PC-3 (cell line): ENCODE measurements at regions not wholly inside any gene's neighbourhood (a gene's known extent, or its start where the extent isn't known, plus 50 kb on each side); places are given as distances from the start of the nearest gene placed in this dataset.

ENCODE experiments used
- ATAC-seq: fragments of 200-7000 bp; cut with Tn5 transposase; 2 replicates; pipeline ENCODE4 v1.9.1; 2020; ENCODE audit warnings: mild to moderate bottlenecking, moderate library complexity
- BruUV-seq: library from RNA; stranded (reverse); fragments of 400-500 nt; replicated peaks from 2 replicates; lab custom pipeline; 2021; lab: Mats Ljungman, UMichigan
- CTCF ChIA-PET: fragments of 300-600 bp; sonication (Branson Sonifier 250); formaldehyde crosslinking; loops from one replicate; lab custom pipeline; 2022; ENCODE audit warnings: antibody characterized with exemption; lab: Charles Lee
- POLR2A ChIA-PET: fragments of 300-600 bp; sonication (Branson Sonifier 250); formaldehyde crosslinking; loops from one replicate; lab custom pipeline; 2022; ENCODE audit warnings: antibody characterized with exemption; ENCODE audit not compliant: unreplicated experiment; lab: Charles Lee
- DNase-seq: peaks from one replicate; pipeline ENCODE4 v3.0.0-alpha.2; 2015
- H2AFZ ChIP-seq: fragments of 300-600 bp; sonication (generic); 2 replicates; pipeline ENCODE4 v1.6.0; 2016; ENCODE audit warnings: antibody characterized with exemption, low read length
- H3F3A ChIP-seq: fragments of 300-600 bp; sonication (generic); one replicate; pipeline ENCODE4 v1.6.0; 2017; ENCODE audit warnings: antibody characterized with exemption, low read length, control low read depth, mild to moderate bottlenecking; ENCODE audit not compliant: unreplicated experiment
- H3K27ac ChIP-seq: fragments of 300-600 bp; sonication (generic); 2 replicates; pipeline ENCODE4 v1.5.1; 2016; ENCODE audit warnings: mild to moderate bottlenecking, low read length
- H3K27me3 ChIP-seq: fragments of 300-600 bp; sonication (generic); 2 replicates; pipeline ENCODE4 v1.6.1; 2016; ENCODE audit warnings: low read length, mixed read lengths
- H3K36me3 ChIP-seq: fragments of 300-600 bp; sonication (generic); 2 replicates; pipeline ENCODE4 v1.6.1; 2016; ENCODE audit warnings: low read depth, mixed run types, low read length, mixed read lengths
- H3K4me1 ChIP-seq: fragments of 300-600 bp; sonication (generic); 2 replicates; pipeline ENCODE4 v1.5.1; 2016; ENCODE audit warnings: low read length; ENCODE audit not compliant: insufficient read depth
- H3K4me2 ChIP-seq: fragments of 300-600 bp; sonication (generic); 2 replicates; pipeline ENCODE4 v1.6.0; 2016; ENCODE audit warnings: low read length
- H3K4me3 ChIP-seq: fragments of 300-600 bp; sonication (generic); 2 replicates; pipeline ENCODE4 v1.5.1; 2016; ENCODE audit warnings: mild to moderate bottlenecking, low read length, mixed read lengths
- H3K79me2 ChIP-seq: fragments of 300-600 bp; sonication (generic); 2 replicates; pipeline ENCODE4 v1.6.1; 2017; ENCODE audit warnings: low read length, mixed read lengths
- H3K9ac ChIP-seq: fragments of 300-600 bp; sonication (generic); 2 replicates; pipeline ENCODE4 v1.6.0; 2016; ENCODE audit warnings: mild to moderate bottlenecking, low read length
- H3K9me2 ChIP-seq: fragments of 300-600 bp; sonication (generic); replicated peaks from 2 replicates; pipeline ENCODE4 v1.6.1; 2016; ENCODE audit warnings: mixed run types, low read length, mixed read lengths
- H3K9me3 ChIP-seq: fragments of 300-600 bp; sonication (generic); 2 replicates; pipeline ENCODE4 v1.6.1; 2016; ENCODE audit warnings: low read length, mixed read lengths
- H4K20me1 ChIP-seq: fragments of 300-600 bp; sonication (generic); 2 replicates; pipeline ENCODE4 v1.6.1; 2016; ENCODE audit warnings: low read length, mixed read lengths
- EZH2 ChIP-seq: fragments of 300-600 bp; sonication (generic); IDR thresholded peaks from one replicate; pipeline ENCODE4 v1.6.1; 2017; ENCODE audit warnings: antibody characterized with exemption, mild to moderate bottlenecking, low read length; ENCODE audit not compliant: unreplicated experiment
- EZH2phosphoT487 ChIP-seq: fragments of 300-600 bp; sonication (generic); IDR thresholded peaks from 2 replicates; pipeline ENCODE4 v1.6.1; 2018; ENCODE audit warnings: mild to moderate bottlenecking, antibody characterized with exemption, low read length, borderline replicate concordance
- intact Hi-C: fragments of 100-400 bp; cut with micrococcal nuclease; formaldehyde crosslinking; loops from 2 replicates; pipeline ENCODE4 v1.9.0; 2023
- TF ChIP-seq, protein P1 (sequence below): fragments of 300-600 bp; sonication (generic); conservative IDR thresholded peaks from 2 replicates; pipeline ENCODE4 v1.5.1; 2017; ENCODE audit warnings: antibody characterized with exemption, low read depth, mild to moderate bottlenecking, low read length

DNA sequence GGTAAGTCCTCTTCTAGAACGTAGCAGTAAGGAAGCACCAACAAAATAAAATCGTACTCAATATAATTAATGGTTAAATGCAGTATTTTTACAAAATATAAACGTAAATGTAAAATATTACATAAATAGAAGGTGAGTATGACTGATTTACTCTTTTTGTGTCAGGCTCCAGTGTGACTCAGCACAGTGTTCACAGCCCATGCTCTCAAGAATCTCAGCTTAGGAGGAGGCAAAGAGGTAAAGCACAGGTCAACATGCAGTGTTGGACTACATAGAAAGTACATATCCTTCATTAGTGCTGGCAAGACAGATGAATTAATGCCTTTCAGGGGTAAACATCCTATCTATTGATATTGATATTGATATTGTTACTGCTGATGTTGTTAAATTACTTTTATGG, 2050.6 kb upstream of the RAG2 start:
- Histone ChIP-seq H3K27me3 (no peaks in the 10 kb centered on the region), H3K4me1 (0 out of 2 replicates have a peak, but pooled peaks cover 12% of the 10 kb centered on the region), H3K9me3 (no peaks in the 10 kb centered on the region), H2AFZ (no peak overlapping the region), H3K79me2 (no peaks in the 10 kb centered on the region), H3K9me2 (no peaks in the 10 kb centered on the region), H3K36me3 (no peaks in the 10 kb centered on the region), H3K4me2 (no peak overlapping the region), H3K27ac (no peak overlapping the region), H3F3A (no peaks in the 10 kb centered on the region), H3K4me3 (no peak overlapping the region), H3K9ac (no peak overlapping the region), H4K20me1 (no peaks in the 10 kb centered on the region)
- peak; percentile 13 for DNase-seq
- no TSS peak for BruUV-seq
- intact Hi-C loops: no loop called here
- CTCF ChIA-PET: no interaction called here
- TF ChIP-seq, protein P1, sequence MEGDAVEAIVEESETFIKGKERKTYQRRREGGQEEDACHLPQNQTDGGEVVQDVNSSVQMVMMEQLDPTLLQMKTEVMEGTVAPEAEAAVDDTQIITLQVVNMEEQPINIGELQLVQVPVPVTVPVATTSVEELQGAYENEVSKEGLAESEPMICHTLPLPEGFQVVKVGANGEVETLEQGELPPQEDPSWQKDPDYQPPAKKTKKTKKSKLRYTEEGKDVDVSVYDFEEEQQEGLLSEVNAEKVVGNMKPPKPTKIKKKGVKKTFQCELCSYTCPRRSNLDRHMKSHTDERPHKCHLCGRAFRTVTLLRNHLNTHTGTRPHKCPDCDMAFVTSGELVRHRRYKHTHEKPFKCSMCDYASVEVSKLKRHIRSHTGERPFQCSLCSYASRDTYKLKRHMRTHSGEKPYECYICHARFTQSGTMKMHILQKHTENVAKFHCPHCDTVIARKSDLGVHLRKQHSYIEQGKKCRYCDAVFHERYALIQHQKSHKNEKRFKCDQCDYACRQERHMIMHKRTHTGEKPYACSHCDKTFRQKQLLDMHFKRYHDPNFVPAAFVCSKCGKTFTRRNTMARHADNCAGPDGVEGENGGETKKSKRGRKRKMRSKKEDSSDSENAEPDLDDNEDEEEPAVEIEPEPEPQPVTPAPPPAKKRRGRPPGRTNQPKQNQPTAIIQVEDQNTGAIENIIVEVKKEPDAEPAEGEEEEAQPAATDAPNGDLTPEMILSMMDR: no peak
- TF ChIP-seq EZH2 (no peak), EZH2phosphoT487 (no peak)
- POLR2A ChIA-PET: no interaction called here
- no peak for ATAC-seq

DNA sequence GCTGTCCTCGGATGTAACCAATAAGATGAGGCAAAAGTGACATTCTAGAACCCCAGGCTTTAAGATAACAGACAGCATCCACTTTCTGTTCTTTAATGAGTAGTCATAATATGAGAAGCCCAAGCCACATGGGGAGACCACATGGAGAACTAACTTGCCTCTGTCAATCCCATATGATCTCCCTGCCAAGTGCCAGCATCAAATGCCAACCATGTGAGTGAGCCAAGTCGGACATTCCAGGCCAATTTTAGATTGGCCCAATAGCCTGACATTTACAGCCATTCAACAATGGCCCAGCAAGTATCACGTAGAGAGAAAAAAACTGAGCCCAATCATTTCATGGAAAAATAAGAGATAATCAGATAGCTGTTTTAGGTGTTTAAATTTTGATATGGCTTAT, 2048.3 kb upstream of the RAG2 start:
- no TSS peak for BruUV-seq
- H3K4me3 ChIP-seq: no peak overlapping the region
- H3K9ac ChIP-seq: no peak overlapping the region
- ChIA-PET CTCF (no interaction called here), POLR2A (no interaction called here)
- H3K27me3 ChIP-seq: no peaks in the 10 kb centered on the region
- H2AFZ ChIP-seq: no peak overlapping the region
- TF ChIP-seq, protein P1: no peak
- TF ChIP-seq EZH2phosphoT487 (no peak), EZH2 (no peak)
- ATAC-seq (no peak), DNase-seq (no peak)
- H3K79me2 ChIP-seq: no peaks in the 10 kb centered on the region
- no peaks in the 10 kb centered on the region for H3F3A ChIP-seq
- no peak overlapping the region for H3K27ac ChIP-seq
- no peaks in the 10 kb centered on the region for H3K9me2 ChIP-seq
- 0 out of 2 replicates have a peak, but pooled peaks cover 12% of the 10 kb centered on the region for H3K4me1 ChIP-seq
- intact Hi-C loops: no loop called here
- H3K9me3 ChIP-seq: no peaks in the 10 kb centered on the region
- H3K4me2 ChIP-seq: no peak overlapping the region
- no peaks in the 10 kb centered on the region for H4K20me1 ChIP-seq
- no peaks in the 10 kb centered on the region for H3K36me3 ChIP-seq

DNA sequence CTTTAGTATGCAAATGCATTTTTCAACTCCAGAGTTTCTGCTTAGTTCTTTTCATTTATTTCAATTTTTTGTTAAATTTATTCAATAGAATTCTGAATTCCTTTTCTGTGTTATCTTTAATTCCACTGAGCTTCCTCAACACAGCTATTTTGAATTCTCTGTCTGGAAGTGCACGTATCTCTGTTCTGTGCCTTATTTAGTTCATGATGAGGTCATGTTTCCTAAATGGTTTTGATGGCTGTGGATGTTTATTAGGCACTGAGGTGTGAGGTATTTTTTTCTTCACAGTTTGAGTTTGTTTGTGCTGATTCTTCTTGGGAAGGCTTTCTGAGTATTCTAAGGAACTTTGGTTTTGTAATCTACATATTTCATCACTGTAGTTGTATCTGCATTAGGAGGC, 2042.8 kb upstream of the RAG2 start:
- no peak overlapping the region for H3K9ac ChIP-seq
- no peaks in the 10 kb centered on the region for H3K9me3 ChIP-seq
- CTCF ChIA-PET: no interaction called here
- DNase-seq (no peak), ATAC-seq (no peak)
- intact Hi-C loops: no loop called here
- H3K27me3 ChIP-seq: no peaks in the 10 kb centered on the region
- no peaks in the 10 kb centered on the region for H3K9me2 ChIP-seq
- no peaks in the 10 kb centered on the region for H3K36me3 ChIP-seq
- H2AFZ ChIP-seq: no peak overlapping the region
- H3K4me2 ChIP-seq: no peak overlapping the region
- POLR2A ChIA-PET: no interaction called here
- H3F3A ChIP-seq: no peaks in the 10 kb centered on the region
- H3K79me2 ChIP-seq: no peaks in the 10 kb centered on the region
- H3K4me3 ChIP-seq: no peak overlapping the region
- H3K27ac ChIP-seq: no peak overlapping the region
- H3K4me1 ChIP-seq: no peaks in the 10 kb centered on the region
- H4K20me1 ChIP-seq: no peaks in the 10 kb centered on the region
- no TSS peak for BruUV-seq
- TF ChIP-seq EZH2phosphoT487 (no peak), EZH2 (no peak)
- TF ChIP-seq, protein P1: no peak
